HepG2 (cell line): ENCODE measurements at regions not wholly inside any gene's neighbourhood (a gene's known extent, or its start where the extent isn't known, plus 50 kb on each side); places are given as distances from the start of the nearest gene placed in this dataset.

Source experiments
- ATAC-seq: fragments of 200-7000 bp; cut with Tn5 transposase; 3 replicates; pipeline ENCODE4 v1.9.1; 2020; ENCODE audit warnings: mild to moderate bottlenecking, moderate library complexity
- BruUV-seq: library from RNA; stranded (reverse); fragments of 400-500 nt; replicated peaks from 2 replicates; lab custom pipeline; 2021; lab: Mats Ljungman, UMichigan
- CTCF ChIA-PET: fragments of 300-600 bp; formaldehyde crosslinking; extraction: SDS; loops from one replicate; lab custom pipeline; 2021; ENCODE audit warnings: low total read pairs, inconsistent platforms, low intra/inter-chr PET ratio; lab: Yijun Ruan, JAX
- POLR2A ChIA-PET: fragments of 350-600 bp; sonication (Branson Sonifier 250); formaldehyde crosslinking; loops from one replicate; lab custom pipeline; 2020; ENCODE audit warnings: antibody characterized with exemption, inconsistent platforms; lab: Yijun Ruan, JAX
- DNase-seq: peaks from one replicate; pipeline ENCODE4 v3.0.0-alpha.2; 2015; ENCODE audit warnings: low spot score
- FAIRE-seq: peaks from 3 replicates; lab custom pipeline; 2011; peaks lifted over from hg19 to GRCh38; lab: Jason Lieb, UNC
- H2AFZ ChIP-seq: one replicate; pipeline ENCODE4 v1.6.1; 2011; ENCODE audit warnings: low read length, inconsistent platforms
- H3K27ac ChIP-seq: fragments of 300-600 bp; 3 replicates; pipeline ENCODE4 v1.8.0; 2011; ENCODE audit warnings: mixed run types, mild to moderate bottlenecking, mixed read lengths, low read length, inconsistent platforms; ENCODE audit not compliant: insufficient read depth; ENCODE audit errors: extremely low read length
- H3K27me3 ChIP-seq, 2 experiments: fragments of 200-600 bp in 1 of 2; 2 replicates in 1 of 2; 3 replicates in 1 of 2; pipeline versions ENCODE4 v1.6.0 to v1.8.0; 2011; ENCODE audit warnings: low read length in 2 of 2, mild to moderate bottlenecking in 2 of 2, moderate library complexity in 2 of 2, inconsistent platforms in 1 of 2; ENCODE audit not compliant: insufficient read depth in 2 of 2, control insufficient read depth in 1 of 2
- H3K36me3 ChIP-seq, 2 experiments: fragments of 200-600 bp in 1 of 2; replicated peaks in 1 of 2; 2 replicates in 1 of 2; 3 replicates in 1 of 2; pipeline versions ENCODE4 v1.5.1 to v1.8.0; 2011; ENCODE audit warnings: low read length in 2 of 2, inconsistent platforms in 1 of 2; ENCODE audit not compliant: insufficient read depth in 2 of 2, control insufficient read depth in 1 of 2
- H3K4me1 ChIP-seq: 2 replicates; pipeline ENCODE4 v1.5.1; 2012; ENCODE audit warnings: low read length, inconsistent platforms; ENCODE audit not compliant: insufficient read depth
- H3K4me2 ChIP-seq: 2 replicates; pipeline ENCODE4 v1.6.0; 2011; ENCODE audit warnings: low read depth, low read length, inconsistent platforms
- H3K4me3 ChIP-seq, 3 experiments: fragments of 200-600 bp in 1 of 3; sonication (generic), shearing (Covaris generic) in 1 of 3; replicated peaks in 1 of 3; 2 replicates each; pipeline ENCODE4 v1.5.1; 2011 to 2016; ENCODE audit warnings: low read length in 3 of 3, inconsistent platforms in 2 of 3, low read depth in 2 of 3, mild to moderate bottlenecking in 2 of 3, control low read depth in 1 of 3, mixed read lengths in 1 of 3; ENCODE audit not compliant: insufficient read depth in 1 of 3
- H3K79me2 ChIP-seq: one replicate; pipeline ENCODE4 v1.6.1; 2011; ENCODE audit warnings: low read length, inconsistent platforms; ENCODE audit not compliant: insufficient read depth
- H3K9ac ChIP-seq: 2 replicates; pipeline ENCODE4 v1.6.0; 2011; ENCODE audit warnings: mild to moderate bottlenecking, low read depth, low read length, inconsistent platforms; ENCODE audit not compliant: insufficient read depth
- H3K9me3 ChIP-seq: 2 replicates; pipeline ENCODE4 v1.5.1; 2012; ENCODE audit warnings: mild to moderate bottlenecking, low read length
- H4K20me1 ChIP-seq: 2 replicates; pipeline ENCODE4 v1.6.0; 2011; ENCODE audit warnings: inconsistent platforms, mild to moderate bottlenecking, low read length, moderate library complexity; ENCODE audit not compliant: insufficient read depth
- BORCS8-MEF2B ChIP-seq: sonication (generic); formaldehyde crosslinking; IDR thresholded peaks from 2 replicates; pipeline ENCODE4 v1.8.0; 2022; ENCODE audit warnings: mild to moderate bottlenecking, missing genetic modification reagents
- FIP1L1 ChIP-seq: fragments of 200-400 bp; formaldehyde crosslinking; IDR thresholded peaks from 2 replicates; pipeline ENCODE4 v1.6.1; 2018; ENCODE audit warnings: low read depth, mild to moderate bottlenecking, low read length, moderate library complexity, borderline replicate concordance; ENCODE audit not compliant: insufficient read depth
- ISX ChIP-seq: sonication (generic); formaldehyde crosslinking; conservative IDR thresholded peaks from 2 replicates; pipeline ENCODE4 v1.5.0; 2020; ENCODE audit warnings: missing genetic modification reagents
- KDM6A ChIP-seq: IDR thresholded peaks from 2 replicates; pipeline ENCODE4 v1.6.1; 2016; ENCODE audit warnings: low read depth
- MBNL3 ChIP-seq: fragments of 250-450 bp; sonication (Bioruptor Pico); conservative IDR thresholded peaks from 2 replicates; pipeline ENCODE4 v1.8.0; 2022; ENCODE audit warnings: mild to moderate bottlenecking, inconsistent platforms
- SATB2 ChIP-seq: sonication (generic); formaldehyde crosslinking; IDR thresholded peaks from 2 replicates; pipeline ENCODE4 v1.5.0; 2020; ENCODE audit warnings: missing genetic modification reagents
- ZNF17 ChIP-seq: sonication (generic); formaldehyde crosslinking; IDR thresholded peaks from 2 replicates; pipeline ENCODE4 v1.5.0; 2020; ENCODE audit warnings: mild to moderate bottlenecking, missing genetic modification reagents
- ZNF232 ChIP-seq: sonication (generic); formaldehyde crosslinking; IDR thresholded peaks from 2 replicates; pipeline ENCODE4 v1.4.0; 2020; ENCODE audit warnings: missing genetic modification reagents, borderline replicate concordance
- ZNF407 ChIP-seq: sonication (generic); formaldehyde crosslinking; IDR thresholded peaks from one replicate; pipeline ENCODE4 v1.5.1; 2020; ENCODE audit warnings: mild to moderate bottlenecking, missing genetic modification reagents; ENCODE audit errors: not compliant biosample characterization
- ZNF446 ChIP-seq: sonication (generic); formaldehyde crosslinking; IDR thresholded peaks from 2 replicates; pipeline ENCODE4 v1.5.0; 2020; ENCODE audit warnings: mild to moderate bottlenecking, missing genetic modification reagents
- ZNF710 ChIP-seq: sonication (generic); formaldehyde crosslinking; IDR thresholded peaks from 2 replicates; pipeline ENCODE4 v1.5.0; 2020; ENCODE audit warnings: mild to moderate bottlenecking, missing genetic modification reagents, borderline replicate concordance
- ZNF720 ChIP-seq: sonication (generic); formaldehyde crosslinking; IDR thresholded peaks from 2 replicates; pipeline ENCODE4 v1.4.0; 2020; ENCODE audit warnings: missing genetic modification reagents
- ZNF83 ChIP-seq: sonication (generic); formaldehyde crosslinking; IDR thresholded peaks from 2 replicates; pipeline ENCODE4 v1.4.0; 2020; ENCODE audit warnings: missing genetic modification reagents, mild to moderate bottlenecking, borderline replicate concordance
- WGBS: methylation state at CpG from one replicate; pipeline ENCODE4 v1.1.6; 2017; ENCODE audit warnings: low lambda C conversion rate; 5-methylcytosine and 5-hydroxymethylcytosine counted together
- in situ Hi-C: cut with HindIII; loops from 2 replicates; pipeline ENCODE4 v1.10.0; 2017; ENCODE audit warnings: low pct_unique_long_range_greater_than_20kb; ENCODE audit not compliant: extremely low pct_ligation_motif_present
- intact Hi-C: fragments of 100-400 bp; cut with micrococcal nuclease; formaldehyde crosslinking; loops from one replicate; pipeline ENCODE4 v1.10.0; 2022; ENCODE audit not compliant: unreplicated experiment

- no peak for TF ChIP-seq ZNF710 (CRISPR knock-in tag)
Measured at GRCh38 chrX:456146-456545, 69.4 kb upstream of the PPP2R3B start (continued).

- TF ChIP-seq ZNF446 (no peak), ZNF17 (CRISPR knock-in tag) (no peak), ZNF720 (CRISPR knock-in tag) (no peak), FIP1L1 (no peak), BORCS8-MEF2B (CRISPR knock-in tag) (no peak), SATB2 (CRISPR knock-in tag) (no peak), ISX (CRISPR knock-in tag) (no peak), ZNF232 (no peak), MBNL3 (CRISPR knock-in tag) (no peak), ZNF407 (no peak), KDM6A (no peak), ZNF83 (CRISPR knock-in tag) (no peak)
- ATAC-seq (no peak), DNase-seq (no peak), FAIRE-seq (no peak)
- Histone ChIP-seq H3K4me3 (no peak overlapping the region), H3K9ac (no peak overlapping the region), H3K27ac (no peak overlapping the region), H2AFZ (no peak overlapping the region), H3K9me3 (no peaks in the 10 kb centered on the region), H3K4me1 (no peaks in the 10 kb centered on the region), H4K20me1 (no peaks in the 10 kb centered on the region), H3K79me2 (no peaks in the 10 kb centered on the region), H3K36me3 (no peaks in the 10 kb centered on the region), H3K4me2 (no peak overlapping the region), H3K27me3 (peaks cover 0 to 12% of the 10 kb centered on the region in 2 experiments; a peak in 2 of 5 replicates)
- in situ Hi-C loops: no loop called here
- 12% methylated on average over 5 of the region's 5 CpGs for WGBS
- intact Hi-C loops: no loop called here
- BruUV-seq: no TSS peak
- POLR2A ChIA-PET: no interaction called here
- CTCF ChIA-PET: no interaction called here
Measured at GRCh38 chrX:456551-457291, 70.0 kb upstream of the PPP2R3B start.
